Neural cell (in vitro differentiated cells): ENCODE measurements at regions not wholly inside any gene's neighbourhood (a gene's known extent, or its start where the extent isn't known, plus 50 kb on each side); places are given as distances from the start of the nearest gene placed in this dataset.

Source experiments
- H2AFZ ChIP-seq: fragments of 200-600, 300-800 bp; sonication (generic), shearing (Covaris generic); 2 replicates; pipeline ENCODE4 v1.6.0; 2014; ENCODE audit warnings: low read depth, mild to moderate bottlenecking, antibody characterized with exemption, low read length, moderate library complexity
- H3F3A ChIP-seq: fragments of 200-600 bp; shearing (Covaris generic); 2 replicates; pipeline ENCODE4 v1.6.1; 2016; ENCODE audit warnings: mild to moderate bottlenecking, moderate library complexity, mixed read lengths, antibody characterized with exemption, low read length; ENCODE audit not compliant: insufficient read depth, poor library complexity, severe bottlenecking
- H3K27ac ChIP-seq: fragments of 200-600, 300-800 bp; sonication (generic), shearing (Covaris generic); 2 replicates; pipeline ENCODE4 v1.5.1; 2014; ENCODE audit warnings: mild to moderate bottlenecking, low read length, moderate library complexity
- H3K27me3 ChIP-seq: fragments of 300-800, 200-600 bp; sonication (generic), shearing (Covaris generic); 2 replicates; pipeline ENCODE4 v1.6.0; 2014; ENCODE audit warnings: mild to moderate bottlenecking, low read depth, low read length, moderate library complexity; ENCODE audit not compliant: insufficient read depth
- H3K36me3 ChIP-seq: fragments of 300-800, 200-600 bp; sonication (generic), shearing (Covaris generic); 2 replicates; pipeline ENCODE4 v1.5.1; 2014; ENCODE audit warnings: mild to moderate bottlenecking, antibody characterized with exemption, low read length, moderate library complexity; ENCODE audit not compliant: insufficient read depth
- H3K4me2 ChIP-seq: fragments of 300-800, 200-600 bp; sonication (generic), shearing (Covaris generic); 2 replicates; pipeline ENCODE4 v1.6.0; 2014; ENCODE audit warnings: mild to moderate bottlenecking, low read length
- H3K4me3 ChIP-seq: fragments of 300-800, 200-600 bp; sonication (generic), shearing (Covaris generic); 2 replicates; pipeline ENCODE4 v1.5.1; 2014; ENCODE audit warnings: mild to moderate bottlenecking, low read length, moderate library complexity
- H3K79me2 ChIP-seq: fragments of 200-600 bp; shearing (Covaris generic); replicated peaks from 2 replicates; pipeline ENCODE4 v1.6.0; 2014; ENCODE audit warnings: mild to moderate bottlenecking, low read length, moderate library complexity; ENCODE audit not compliant: insufficient read depth
- H3K9ac ChIP-seq: fragments of 300-800, 200-600 bp; sonication (generic), shearing (Covaris generic); 2 replicates; pipeline ENCODE4 v1.6.1; 2016; ENCODE audit warnings: mild to moderate bottlenecking, low read length, mixed read lengths
- H3K9me2 ChIP-seq: fragments of 200-600 bp; shearing (Covaris generic); 2 replicates; pipeline ENCODE4 v1.6.1; 2016; ENCODE audit warnings: mild to moderate bottlenecking, low read length, mixed read lengths; ENCODE audit not compliant: insufficient read depth
- H3K9me3 ChIP-seq: fragments of 200-600, 300-800 bp; sonication (generic), shearing (Covaris generic); 2 replicates; pipeline ENCODE4 v1.6.1; 2016; ENCODE audit warnings: mild to moderate bottlenecking, mixed run types, low read length, moderate library complexity, mixed read lengths
- H4K20me1 ChIP-seq: fragments of 200-600 bp; shearing (Covaris generic); 2 replicates; pipeline ENCODE4 v1.6.1; 2016; ENCODE audit warnings: mild to moderate bottlenecking, mixed run types; ENCODE audit not compliant: insufficient read depth
- CTCF ChIP-seq: fragments of 450-650 bp; IDR thresholded peaks from 2 replicates; pipeline ENCODE4 v1.5.1; 2014; ENCODE audit warnings: antibody characterized with exemption, mild to moderate bottlenecking, moderate library complexity; ENCODE audit not compliant: poor library complexity, severe bottlenecking
- EP300 ChIP-seq: fragments of 450-650 bp; conservative IDR thresholded peaks from 2 replicates; pipeline ENCODE4 v1.6.1; 2014; ENCODE audit warnings: antibody characterized with exemption, mild to moderate bottlenecking, moderate library complexity; ENCODE audit not compliant: poor library complexity, severe bottlenecking
- EZH2 ChIP-seq: fragments of 200-600, 300-800 bp; shearing (Covaris generic), sonication (generic); IDR thresholded peaks from 2 replicates; pipeline ENCODE4 v1.6.1; 2014; ENCODE audit warnings: antibody characterized with exemption, low read length, borderline replicate concordance, mild to moderate bottlenecking; ENCODE audit not compliant: insufficient read depth, poor library complexity, severe bottlenecking
- MXI1 ChIP-seq: fragments of 450-650 bp; conservative IDR thresholded peaks from 2 replicates; pipeline ENCODE4 v1.6.1; 2014; ENCODE audit warnings: antibody characterized with exemption, mild to moderate bottlenecking; ENCODE audit not compliant: poor library complexity, severe bottlenecking
- POLR2AphosphoS5 ChIP-seq: IDR thresholded peaks from 2 replicates; pipeline ENCODE4 v1.6.1; 2012
- RAD21 ChIP-seq: fragments of 450-650 bp; conservative IDR thresholded peaks from 2 replicates; pipeline ENCODE4 v1.6.1; 2014; ENCODE audit warnings: antibody characterized with exemption, mild to moderate bottlenecking, moderate library complexity
- REST ChIP-seq: IDR thresholded peaks from 2 replicates; pipeline ENCODE4 v1.6.1; 2012; ENCODE audit warnings: borderline replicate concordance
- SMC3 ChIP-seq: fragments of 450-650 bp; conservative IDR thresholded peaks from 2 replicates; pipeline ENCODE4 v1.6.1; 2014; ENCODE audit warnings: antibody characterized with exemption, mild to moderate bottlenecking, moderate library complexity; ENCODE audit not compliant: poor library complexity
- TAF1 ChIP-seq: IDR thresholded peaks from 2 replicates; pipeline ENCODE4 v1.6.1; 2012; ENCODE audit warnings: low read depth

- no peak overlapping the region for H2AFZ ChIP-seq
- no peaks in the 10 kb centered on the region for H3K79me2 ChIP-seq
- H3K36me3 ChIP-seq, result no peaks in the 10 kb centered on the region
- no peaks in the 10 kb centered on the region for H3K9me2 ChIP-seq
- H3K27ac ChIP-seq, result no peak overlapping the region
- H3F3A ChIP-seq, result no peaks in the 10 kb centered on the region
- no peaks in the 10 kb centered on the region for H3K9me3 ChIP-seq
- no peaks in the 10 kb centered on the region for H3K27me3 ChIP-seq
- H3K9ac ChIP-seq, result no peak overlapping the region
- TF ChIP-seq CTCF (no peak), SMC3 (no peak), RAD21 (no peak), EP300 (no peak), TAF1 (no peak), POLR2AphosphoS5 (no peak), REST (no peak), MXI1 (no peak), EZH2 (no peak)
- H3K4me3 ChIP-seq, result no peak overlapping the region
- H3K4me2 ChIP-seq, result no peak overlapping the region
- H4K20me1 ChIP-seq, result no peaks in the 10 kb centered on the region
Measured at GRCh38 chr6:55925292-55925691, 49.9 kb upstream of the BMP5 start.
